Dermis microvascular lymphatic vessel endothelial cell (primary cell): ENCODE measurements at regions not wholly inside any gene's neighbourhood (a gene's known extent, or its start where the extent isn't known, plus 50 kb on each side); places are given as distances from the start of the nearest gene placed in this dataset.
"Not testable (repeated sequence)": the region's sequence is repeated elsewhere in the genome, so short reads cannot be mapped to it uniquely, and the experiment has no call there.

ENCODE experiments used
- DNase-seq, 2 donors: peaks; one replicate each; pipeline versions ENCODE4 v3.0.0 to v3.0.0-alpha.2; 2010; ENCODE audit warnings: low read depth in 2 of 2

- no peak for DNase-seq
These were observed 584.6 kb downstream of the ALG10 start for GRCh38 chr12:34606749-34607519.

- DNase-seq = no peak
These were observed 585.4 kb downstream of the ALG10 start for GRCh38 chr12:34607520-34608195.

- DNase-seq = not testable (repeated sequence)
These were observed 591.7 kb downstream of the ALG10 start for GRCh38 chr12:34613988-34614387.

GRCh38 chr12:34625116-34625515, 602.8 kb downstream of the ALG10 start:
- DNase-seq = peak in 1 of 2 donors; percentile 4

- DNase-seq = no peak
These were observed 604.3 kb downstream of the ALG10 start for GRCh38 chr12:34626363-34627157.
